ENCODE measurements at regions not wholly inside any gene's neighbourhood (a gene's known extent, or its start where the extent isn't known, plus 50 kb on each side); places are given as distances from the start of the nearest gene placed in this dataset.
"Not testable (repeated sequence)": the region's sequence is repeated elsewhere in the genome, so short reads cannot be mapped to it uniquely, and the experiment has no call there.

DNA sequence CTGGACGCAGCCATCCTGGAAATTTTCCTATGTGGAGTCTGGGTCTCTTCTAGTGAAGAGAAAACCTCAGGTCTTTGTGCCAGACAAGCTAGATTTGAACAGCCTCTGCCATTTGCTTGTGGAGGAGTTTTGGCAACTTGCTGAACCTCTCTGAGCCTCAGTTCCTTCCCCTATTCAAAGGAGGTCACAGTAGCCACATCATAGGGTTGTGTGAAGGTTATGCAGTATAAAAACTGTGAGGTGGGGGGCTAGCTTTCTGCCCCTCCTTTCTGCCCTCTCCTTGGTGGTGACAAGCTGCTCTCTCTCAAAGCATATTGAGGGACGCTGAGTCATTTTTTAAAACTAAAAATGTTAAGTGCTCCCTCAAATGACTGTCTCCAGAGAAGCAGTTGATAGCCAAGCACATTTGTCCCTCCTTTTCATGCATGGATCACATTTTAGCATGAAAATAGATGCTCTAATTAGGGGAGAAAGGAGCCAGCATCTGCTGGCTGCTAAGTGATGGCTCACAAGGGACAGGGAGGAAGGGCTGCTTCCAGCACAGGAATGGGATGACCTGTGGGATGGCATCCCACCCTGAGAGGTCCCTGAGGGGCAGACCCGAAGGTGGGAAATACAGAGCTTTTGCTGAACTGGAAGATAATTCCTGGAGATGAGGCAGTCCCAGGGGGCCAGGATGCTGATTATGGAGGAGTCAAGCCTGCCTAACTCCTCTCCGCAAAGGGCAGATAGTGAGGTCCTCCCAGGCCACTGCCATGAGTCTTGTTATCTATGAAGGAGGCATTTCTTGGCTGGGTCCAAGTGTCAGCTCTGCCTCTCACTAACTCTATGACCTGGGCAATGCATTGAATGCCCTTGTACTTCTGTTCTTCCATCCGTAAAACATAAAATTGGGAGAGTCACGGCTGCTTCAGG lies 218.8 kb downstream of the RAB11FIP4 start:
- DNase-seq = no peak

DNA sequence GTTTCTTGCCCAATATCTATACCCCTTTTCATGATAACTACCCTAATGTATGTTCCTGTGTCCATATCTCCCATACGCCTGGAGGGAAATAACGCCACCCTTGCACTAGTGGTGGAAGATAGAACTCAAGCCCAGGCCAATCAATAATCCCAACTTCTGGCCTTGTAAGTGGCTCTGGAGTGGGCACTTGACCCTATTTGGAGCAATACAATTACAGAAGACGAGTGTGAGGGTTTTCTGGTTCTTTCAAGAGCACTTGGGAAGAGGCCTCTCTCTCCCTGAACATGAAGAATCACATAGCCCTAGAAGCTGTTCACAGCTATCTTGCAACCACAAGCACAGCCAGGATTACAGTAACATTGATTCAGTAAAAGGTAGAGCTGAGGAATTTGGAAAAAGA lies 217.9 kb downstream of the RAB11FIP4 start:
- no peak for DNase-seq

DNA sequence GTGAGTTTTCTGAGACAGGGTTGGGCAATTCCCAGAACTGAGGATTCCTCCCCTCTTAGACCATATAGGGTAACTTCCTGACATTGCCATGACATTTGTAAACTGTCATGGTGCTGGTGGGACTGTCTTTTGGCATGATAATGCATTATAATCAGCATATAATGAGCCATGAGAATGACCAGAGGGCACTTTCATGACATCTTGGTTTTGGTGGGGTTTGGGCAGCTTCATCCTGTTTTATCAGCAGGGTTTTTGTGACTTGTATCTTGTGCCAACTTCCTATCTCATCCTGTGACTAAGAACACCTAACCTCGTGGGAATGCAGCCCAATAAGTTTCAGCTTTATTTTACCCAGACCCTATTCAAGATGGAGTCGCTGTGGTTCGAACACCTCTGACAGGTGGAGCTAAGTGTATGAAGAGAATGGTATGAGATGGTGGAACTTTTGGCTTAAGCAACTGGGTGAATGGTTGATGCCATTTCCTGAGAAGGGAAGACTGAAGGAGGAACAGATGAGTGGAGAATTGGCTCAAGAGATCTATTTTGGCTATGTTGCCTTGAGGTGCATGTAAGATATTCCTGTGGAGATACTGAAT lies 217.3 kb downstream of the RAB11FIP4 start:
- DNase-seq = no peak

DNA sequence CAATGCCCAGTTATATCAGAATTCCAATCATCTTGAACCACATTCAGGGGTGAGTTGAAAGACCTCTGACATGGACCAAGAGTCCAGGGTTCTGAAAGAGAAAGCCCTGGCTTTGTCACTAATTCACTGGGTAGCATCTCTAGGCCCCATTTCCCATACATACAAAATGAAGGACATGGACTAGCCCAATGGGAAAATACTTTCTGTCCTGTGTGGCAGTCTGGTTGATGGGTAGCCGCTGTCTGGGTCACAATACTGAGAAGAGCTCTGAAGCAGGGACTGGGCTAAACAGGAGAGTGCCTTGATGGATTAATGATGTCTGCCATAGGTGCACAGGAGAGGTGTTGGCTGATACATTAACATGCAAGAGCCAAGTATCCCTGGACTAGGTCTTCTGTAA lies 214.3 kb downstream of the RAB11FIP4 start:
- no peak for DNase-seq

DNA sequence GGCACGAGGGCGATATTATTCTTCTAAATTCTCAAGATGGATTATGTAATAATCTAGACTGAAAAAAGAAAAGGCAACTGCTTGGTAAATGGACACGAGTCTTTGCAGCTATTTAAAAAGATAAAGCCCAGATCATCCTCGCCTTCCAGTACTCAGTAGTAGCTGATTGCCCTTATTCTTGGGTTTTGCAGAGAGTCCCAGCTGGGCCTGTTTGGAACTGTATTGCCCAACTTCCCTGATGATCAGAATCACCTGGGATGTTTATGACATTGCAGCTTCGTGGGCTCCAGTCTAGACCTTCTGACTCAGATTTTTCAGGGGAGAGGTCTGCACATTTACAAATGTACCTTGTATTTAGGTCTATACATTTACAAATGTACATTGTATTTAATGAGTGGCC lies 213.5 kb downstream of the RAB11FIP4 start:
- no peak for DNase-seq

DNA sequence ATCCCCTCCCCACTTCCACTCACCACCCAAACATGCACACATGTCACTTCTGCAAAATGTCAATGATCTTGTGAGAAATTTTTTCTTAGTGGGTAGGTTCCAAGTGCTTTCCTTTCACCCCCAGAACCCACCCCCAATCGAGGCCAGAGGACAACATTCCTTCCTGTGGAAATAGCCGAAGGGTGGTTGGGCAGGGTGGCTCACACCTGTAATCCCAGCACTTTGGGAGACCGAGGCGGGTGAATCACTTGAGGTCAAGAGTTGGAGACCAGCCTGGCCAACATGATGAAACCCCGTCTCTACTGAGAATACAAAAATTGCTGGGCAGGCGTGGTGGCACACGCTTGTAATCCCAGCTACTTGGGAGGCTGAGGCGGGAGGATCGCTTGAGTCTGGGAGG lies 208.7 kb downstream of the RAB11FIP4 start:
- not testable (repeated sequence) for DNase-seq

DNA sequence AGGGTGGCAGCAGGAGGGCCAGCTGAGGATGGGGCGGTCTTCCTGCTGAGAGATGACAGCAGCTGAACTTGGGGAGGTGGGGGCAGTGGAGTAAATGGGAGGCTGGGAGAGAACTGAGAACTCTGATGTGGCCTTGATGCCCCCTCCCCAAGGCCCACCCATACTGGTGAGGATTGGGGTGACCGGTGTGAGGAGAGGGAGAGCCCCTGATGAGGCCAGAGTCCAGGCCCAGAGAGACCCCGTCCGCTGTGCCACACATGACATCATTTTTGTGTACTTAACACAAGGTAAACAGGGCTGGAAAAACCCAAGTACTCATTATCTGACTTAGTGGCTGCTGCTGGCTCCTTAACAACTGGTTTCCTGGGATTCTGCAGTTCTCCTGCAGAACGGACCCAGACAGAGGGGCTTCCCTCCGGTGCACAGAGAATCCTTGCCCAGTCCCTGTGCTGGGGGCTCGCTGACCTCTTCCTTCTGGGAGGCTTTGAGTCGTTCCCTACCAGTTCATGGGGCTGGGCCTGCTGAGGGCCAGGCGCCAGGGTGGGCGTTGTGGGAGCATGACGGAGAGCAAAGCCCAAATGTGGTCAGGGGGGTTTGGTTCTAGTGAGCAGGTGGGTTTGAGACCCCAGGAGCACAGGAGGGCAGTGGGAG lies 207.6 kb downstream of the RAB11FIP4 start:
- DNase-seq = no peak

DNA sequence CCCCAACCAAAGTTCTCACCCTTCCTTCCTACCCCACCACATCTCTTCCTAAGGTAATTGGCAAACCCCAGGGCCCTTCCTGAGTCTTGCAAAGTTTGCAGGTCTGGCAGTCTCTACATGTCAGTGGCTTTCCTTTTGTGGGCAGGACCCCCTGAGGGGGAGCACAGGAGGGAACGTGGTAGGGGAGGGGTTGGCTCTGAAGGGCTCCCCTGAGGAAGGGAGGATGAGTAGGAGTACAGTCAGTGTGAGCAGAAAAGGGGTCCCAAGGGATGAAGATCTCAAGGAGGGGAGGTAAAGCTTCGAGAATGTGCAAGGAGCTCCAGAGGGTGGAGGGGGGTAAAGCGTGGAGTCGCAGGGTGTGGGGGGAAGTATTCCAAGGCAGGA lies 206.9 kb downstream of the RAB11FIP4 start:
- no peak for DNase-seq

DNA sequence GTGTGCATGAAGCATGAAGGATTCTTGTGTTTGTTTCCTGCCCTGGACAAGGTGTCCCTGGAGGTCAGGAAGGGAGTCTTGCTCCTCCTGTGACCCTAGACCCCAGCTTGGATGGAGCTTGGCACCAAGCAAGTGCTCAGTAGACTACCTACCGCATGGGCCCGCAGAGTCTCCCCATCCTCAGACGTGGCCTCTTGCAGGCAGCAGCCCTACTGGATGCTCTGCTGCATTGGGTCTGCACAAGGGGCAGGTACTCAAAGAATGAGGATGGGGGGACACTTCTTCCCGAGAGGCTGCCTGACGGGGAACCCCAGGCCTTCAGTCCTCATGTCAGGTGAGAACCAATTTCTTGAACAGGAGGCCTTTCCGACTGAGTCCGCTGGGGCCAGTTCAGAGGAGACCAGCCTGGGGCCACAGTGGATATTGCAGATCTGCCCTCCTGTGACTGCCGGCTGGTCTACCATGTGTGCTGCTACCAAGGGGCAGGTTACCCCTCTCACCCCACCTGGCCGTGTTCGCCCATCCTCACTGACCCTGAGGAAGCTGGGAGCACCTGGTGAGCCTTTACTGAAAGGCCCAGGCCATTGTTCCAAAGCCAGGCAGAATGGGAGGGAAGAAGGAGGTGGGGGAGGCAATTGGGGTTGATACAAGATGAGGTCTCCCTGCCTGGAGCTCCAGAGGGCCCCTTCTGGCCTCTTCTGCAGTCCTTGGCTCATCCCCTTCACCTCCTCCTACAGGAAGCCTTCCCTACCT lies 206.3 kb downstream of the RAB11FIP4 start:
- DNase-seq = no peak

DNA sequence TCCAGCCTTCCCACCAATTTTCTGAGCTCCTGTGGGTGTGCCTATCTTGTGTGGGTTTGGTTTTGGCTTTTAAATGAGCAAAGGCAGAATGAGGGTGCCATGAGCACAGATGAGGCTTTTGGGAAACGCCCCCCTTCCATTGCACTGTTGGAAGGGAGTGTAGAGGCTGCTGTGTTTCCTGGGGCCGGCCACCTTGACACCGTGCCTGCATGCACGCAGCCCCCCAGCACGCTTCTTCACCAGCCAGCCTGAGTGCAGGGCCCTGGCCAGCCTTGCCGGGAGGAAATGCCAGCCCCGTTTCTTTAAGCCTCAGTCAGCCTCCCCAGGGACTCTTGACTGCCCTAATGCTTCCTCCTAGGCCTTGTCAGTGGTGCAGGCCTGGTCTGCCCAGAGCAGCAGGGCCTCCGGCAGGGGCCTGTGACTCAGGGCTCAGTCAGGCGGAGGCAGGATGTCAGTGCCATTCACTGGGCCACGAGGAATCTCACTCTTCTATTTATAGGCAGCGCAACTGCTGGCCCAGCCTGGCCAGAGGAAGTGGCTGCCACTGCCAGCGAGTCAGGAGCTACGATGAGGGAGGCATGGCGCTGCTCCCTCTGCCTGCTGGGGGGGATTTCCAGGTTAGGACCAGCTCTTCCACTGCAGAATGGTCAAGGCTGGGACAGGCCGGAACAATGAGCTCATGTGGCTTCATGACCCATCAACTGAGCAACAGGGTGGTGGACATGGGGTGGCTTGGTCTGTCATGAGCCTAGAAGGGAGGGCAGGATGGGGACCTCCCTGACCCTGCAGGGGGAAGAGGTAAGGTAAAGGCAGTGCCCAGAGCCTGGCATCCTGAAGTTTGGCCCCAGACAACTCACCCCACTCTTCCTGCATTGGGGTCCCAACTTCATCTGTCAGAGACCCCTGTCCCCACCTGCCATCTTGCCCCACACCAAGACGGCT lies 205.2 kb downstream of the RAB11FIP4 start:
- peak; percentile 2 for DNase-seq

DNA sequence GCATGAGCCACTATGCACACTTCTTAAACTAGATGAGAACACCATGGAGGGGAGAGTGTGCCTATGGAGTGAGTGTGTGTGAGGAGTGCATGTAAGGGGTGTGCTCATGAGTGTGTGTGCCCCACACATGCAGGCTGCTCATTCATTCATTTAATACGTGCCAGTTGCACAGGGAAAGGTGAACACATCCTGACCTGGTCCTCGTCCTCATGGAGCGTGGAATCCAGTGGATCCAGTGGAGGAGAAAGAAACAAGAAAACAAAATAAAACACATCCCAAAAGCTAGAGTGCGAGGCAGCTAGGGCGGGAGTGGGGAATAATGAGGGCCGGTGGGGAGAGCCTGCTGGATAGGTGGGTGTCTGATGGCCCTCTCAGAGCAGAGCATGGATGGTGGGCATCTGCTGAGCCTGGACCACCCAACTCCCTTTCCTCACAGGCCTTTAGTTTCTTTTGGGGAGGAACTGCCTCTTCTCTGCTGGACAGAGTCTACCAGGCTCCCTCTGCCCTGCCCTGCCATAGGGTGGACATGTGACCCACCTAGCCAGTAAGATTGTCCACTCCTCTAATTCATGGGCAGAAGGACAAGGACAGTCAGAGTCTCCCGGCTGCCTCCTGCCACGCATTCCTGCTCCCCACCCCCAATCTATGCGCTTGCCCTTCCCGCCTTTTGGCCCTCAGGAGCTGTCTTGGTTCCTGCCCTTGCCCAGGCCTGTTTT lies 204.3 kb downstream of the RAB11FIP4 start:
- DNase-seq = no peak

DNA sequence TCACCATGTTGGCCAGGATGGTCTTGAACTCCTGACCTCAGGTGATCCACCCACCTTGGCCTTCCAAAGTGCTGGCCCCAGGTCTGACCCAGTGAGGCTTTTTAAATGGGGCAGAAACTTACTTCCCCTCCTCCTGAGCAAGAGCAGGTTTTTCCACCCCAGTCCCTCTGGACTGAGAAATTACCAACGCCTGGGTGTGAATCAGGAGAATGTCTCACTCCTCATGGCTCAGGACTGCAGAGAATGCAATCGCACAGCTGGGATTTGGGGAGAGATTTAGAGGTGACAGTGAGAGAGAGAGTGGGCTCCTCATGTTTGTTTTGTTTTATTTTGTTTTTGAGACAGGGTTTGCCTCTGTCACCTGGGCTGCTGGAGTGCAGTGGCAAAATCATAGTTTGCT lies 203.6 kb downstream of the RAB11FIP4 start:
- no peak for DNase-seq

DNA sequence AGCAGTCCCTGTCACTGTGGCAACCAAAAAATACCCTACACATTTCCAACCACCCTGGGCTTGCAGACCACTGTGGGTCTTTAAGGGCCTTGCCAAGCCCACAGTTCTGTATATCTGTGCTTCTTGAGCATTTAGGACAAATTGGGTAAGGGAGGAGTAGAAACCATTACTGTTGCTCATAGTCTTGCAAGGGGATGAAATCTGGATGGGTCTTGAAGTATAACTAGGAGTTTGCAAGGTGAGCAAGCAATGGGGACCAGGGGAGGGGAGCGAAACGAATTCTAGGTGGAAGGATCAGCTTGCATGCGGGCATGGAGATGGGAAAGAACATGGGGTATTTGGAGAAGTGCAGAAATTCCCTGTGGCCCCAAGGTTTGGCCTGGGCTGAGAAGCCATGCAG lies 202.9 kb downstream of the RAB11FIP4 start:
- DNase-seq = no peak

DNA sequence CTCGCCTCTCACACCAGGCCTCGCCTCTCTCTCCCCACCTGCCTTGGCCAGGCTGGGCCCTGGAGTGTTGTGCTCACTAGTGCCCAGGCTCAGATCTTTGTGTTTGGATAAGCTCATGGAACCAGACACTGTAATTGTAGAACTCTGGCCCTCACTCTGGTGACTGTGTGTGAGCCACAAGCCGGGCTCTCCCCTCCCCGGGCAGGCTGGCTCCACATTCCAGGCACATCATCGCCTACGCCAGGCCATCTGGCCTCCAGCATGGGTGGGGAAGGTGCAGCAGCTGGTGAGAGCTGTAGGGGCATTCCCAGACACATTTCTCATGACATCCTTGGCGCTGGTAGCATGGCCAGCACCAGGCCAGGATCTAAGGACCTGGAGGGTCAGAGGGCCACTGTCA lies 202.3 kb downstream of the RAB11FIP4 start:
- DNase-seq = no peak

DNA sequence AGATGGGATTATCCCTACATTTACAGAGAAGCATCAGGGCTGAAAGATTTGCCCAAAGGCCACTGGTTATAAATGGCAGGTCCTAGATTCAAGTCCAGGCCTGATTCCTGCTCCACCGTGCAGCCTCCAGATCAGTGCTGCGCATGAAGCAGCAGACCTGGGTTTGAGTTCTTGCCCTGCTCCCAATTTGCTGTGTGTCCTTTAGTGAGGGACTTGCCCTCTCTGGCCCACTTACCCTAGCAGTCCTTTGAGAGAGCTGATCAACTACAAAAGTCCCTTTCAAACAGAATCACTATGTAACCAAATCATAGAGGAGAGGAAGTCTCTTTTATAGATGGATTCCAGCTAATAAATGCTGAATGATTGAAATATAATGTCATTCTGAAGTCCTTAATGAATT lies 200.4 kb downstream of the RAB11FIP4 start:
- DNase-seq = no peak

DNA sequence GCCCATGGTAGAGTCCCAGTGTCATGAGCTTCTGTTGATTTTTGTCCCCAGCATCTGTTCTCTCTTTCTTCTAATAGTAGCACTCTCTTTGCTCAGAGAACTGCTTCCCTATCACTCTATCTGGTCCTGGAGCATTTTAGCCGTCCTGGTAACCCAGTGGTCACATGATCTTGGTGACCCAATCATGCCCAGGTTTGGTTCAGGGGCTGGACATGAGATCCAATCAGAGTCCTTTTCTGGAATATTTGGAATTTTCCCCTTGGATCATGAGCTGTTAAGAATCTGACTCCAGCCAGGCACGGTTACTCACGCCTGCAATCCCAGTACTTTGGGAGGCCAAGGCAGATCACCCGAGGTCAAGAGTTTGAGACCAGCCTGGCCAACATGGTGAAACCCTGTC lies 197.0 kb downstream of the RAB11FIP4 start:
- DNase-seq = no peak

DNA sequence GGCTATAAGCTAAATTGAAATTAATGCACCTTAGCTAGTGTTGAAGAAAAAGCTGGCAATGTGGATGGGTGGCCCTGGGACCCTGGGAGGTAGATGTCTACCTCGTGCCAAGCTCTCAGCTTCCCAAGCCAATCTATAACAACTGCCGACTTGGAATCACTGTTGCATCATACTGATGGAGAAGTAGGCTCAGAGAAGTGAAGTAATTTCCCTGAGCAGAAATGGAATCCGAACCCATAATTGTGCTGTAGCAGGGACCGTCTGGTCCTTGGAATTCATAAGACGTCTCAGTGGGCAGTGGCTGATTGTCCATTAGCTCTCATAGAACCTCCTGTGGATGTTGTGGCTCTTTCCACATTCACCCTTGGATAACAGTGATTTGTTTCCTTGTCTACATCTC lies 196.6 kb downstream of the RAB11FIP4 start:
- no peak for DNase-seq
